ENCODE measurements at regions not wholly inside any gene's neighbourhood (a gene's known extent, or its start where the extent isn't known, plus 50 kb on each side); places are given as distances from the start of the nearest gene placed in this dataset.

GRCh38 chr7:130881091-130881798, 147.2 kb upstream of the KLF14 start:
- FAIRE-seq: no peak

GRCh38 chr7:130881799-130882141, 147.8 kb upstream of the KLF14 start:
- FAIRE-seq: no peak

GRCh38 chr7:130882396-130882795, 148.4 kb upstream of the KLF14 start:
- FAIRE-seq: no peak

- no peak for FAIRE-seq
Measured at GRCh38 chr7:130883928-130884327, 149.9 kb upstream of the KLF14 start.

GRCh38 chr7:130884437-130885417, 150.7 kb upstream of the KLF14 start:
- no peak for FAIRE-seq

GRCh38 chr7:130886438-130887135, 152.6 kb upstream of the KLF14 start:
- FAIRE-seq: no peak

GRCh38 chr7:130887182-130887956, 153.4 kb upstream of the KLF14 start:
- FAIRE-seq: no peak

- no peak for FAIRE-seq
Measured at GRCh38 chr7:130887957-130888371, 154.0 kb upstream of the KLF14 start.

GRCh38 chr7:130888468-130888867, 154.5 kb upstream of the KLF14 start:
- no peak for FAIRE-seq

- FAIRE-seq: no peak
Measured at GRCh38 chr7:130890176-130891020, 156.4 kb upstream of the KLF14 start.

GRCh38 chr7:130891254-130892094, 157.5 kb upstream of the KLF14 start:
- no peak for FAIRE-seq

- no peak for FAIRE-seq
Measured at GRCh38 chr7:130893441-130893894, 159.5 kb upstream of the KLF14 start.

- no peak for FAIRE-seq
Measured at GRCh38 chr7:130894146-130894908, 160.3 kb upstream of the KLF14 start.

- FAIRE-seq: no peak
Measured at GRCh38 chr7:130894909-130895750, 161.1 kb upstream of the KLF14 start.

- no peak for FAIRE-seq
Measured at GRCh38 chr7:130896051-130896881, 162.3 kb upstream of the KLF14 start.

- FAIRE-seq: peak; percentile 3
Measured at GRCh38 chr7:130896898-130897514, 163.0 kb upstream of the KLF14 start.
